ENCODE measurements at regions not wholly inside any gene's neighbourhood (a gene's known extent, or its start where the extent isn't known, plus 50 kb on each side); places are given as distances from the start of the nearest gene placed in this dataset.

DNA sequence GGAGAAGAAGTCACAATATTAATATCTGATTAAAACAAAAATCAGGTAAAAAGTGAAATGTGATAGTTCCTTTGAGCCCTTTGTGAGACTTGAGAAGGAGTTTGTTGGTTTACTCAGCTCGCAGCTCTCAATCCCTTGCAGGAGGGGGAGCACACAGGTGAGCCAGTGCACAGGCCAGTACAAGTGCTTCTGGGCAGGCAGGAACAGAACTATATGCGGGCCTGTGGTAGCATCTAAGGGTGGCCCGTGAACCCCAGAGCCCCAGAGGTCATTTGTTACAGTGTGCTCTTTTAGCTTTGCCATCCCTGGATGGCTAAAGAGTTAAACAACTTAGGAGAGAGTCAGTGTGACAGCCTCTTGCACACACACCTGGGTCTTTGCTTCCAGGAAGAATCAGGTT, 215.3 kb upstream of the EDIL3 start:
- TF ChIP-seq, protein P1, sequence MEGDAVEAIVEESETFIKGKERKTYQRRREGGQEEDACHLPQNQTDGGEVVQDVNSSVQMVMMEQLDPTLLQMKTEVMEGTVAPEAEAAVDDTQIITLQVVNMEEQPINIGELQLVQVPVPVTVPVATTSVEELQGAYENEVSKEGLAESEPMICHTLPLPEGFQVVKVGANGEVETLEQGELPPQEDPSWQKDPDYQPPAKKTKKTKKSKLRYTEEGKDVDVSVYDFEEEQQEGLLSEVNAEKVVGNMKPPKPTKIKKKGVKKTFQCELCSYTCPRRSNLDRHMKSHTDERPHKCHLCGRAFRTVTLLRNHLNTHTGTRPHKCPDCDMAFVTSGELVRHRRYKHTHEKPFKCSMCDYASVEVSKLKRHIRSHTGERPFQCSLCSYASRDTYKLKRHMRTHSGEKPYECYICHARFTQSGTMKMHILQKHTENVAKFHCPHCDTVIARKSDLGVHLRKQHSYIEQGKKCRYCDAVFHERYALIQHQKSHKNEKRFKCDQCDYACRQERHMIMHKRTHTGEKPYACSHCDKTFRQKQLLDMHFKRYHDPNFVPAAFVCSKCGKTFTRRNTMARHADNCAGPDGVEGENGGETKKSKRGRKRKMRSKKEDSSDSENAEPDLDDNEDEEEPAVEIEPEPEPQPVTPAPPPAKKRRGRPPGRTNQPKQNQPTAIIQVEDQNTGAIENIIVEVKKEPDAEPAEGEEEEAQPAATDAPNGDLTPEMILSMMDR (IDR thresholded peaks at IDR 0.05; ENCODE audit: low read depth, low read length, missing control alignments): no peak
- H3K4me3 ChIP-seq (ENCODE audit: low read depth, low read length): no peak overlapping the region
- DNase-seq (ENCODE audit: low read depth): no peak

DNA sequence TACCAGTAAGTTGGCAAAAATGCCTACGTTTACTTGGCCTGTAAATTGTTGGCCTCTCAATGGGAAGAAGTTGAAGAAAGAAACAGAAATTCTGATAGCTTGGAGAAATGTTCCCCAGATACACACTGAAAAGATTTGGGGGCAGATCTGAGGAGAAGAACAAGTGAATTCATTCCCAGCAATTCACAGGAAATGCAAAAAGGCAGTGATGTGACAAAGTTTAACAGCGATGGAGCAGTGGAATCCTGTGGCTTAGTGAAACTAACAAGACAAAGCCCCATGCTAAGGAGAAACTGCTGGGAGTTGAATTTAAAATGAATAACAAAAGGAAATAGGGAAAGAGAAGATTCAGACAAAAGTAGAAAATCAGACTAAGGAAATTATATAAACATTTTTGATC, 213.2 kb upstream of the EDIL3 start:
- TF ChIP-seq, protein P1 (IDR thresholded peaks at IDR 0.05; ENCODE audit: low read depth, low read length, missing control alignments): no peak
- H3K4me3 ChIP-seq (ENCODE audit: low read depth, low read length): no peak overlapping the region
- DNase-seq (ENCODE audit: low read depth): no peak

DNA sequence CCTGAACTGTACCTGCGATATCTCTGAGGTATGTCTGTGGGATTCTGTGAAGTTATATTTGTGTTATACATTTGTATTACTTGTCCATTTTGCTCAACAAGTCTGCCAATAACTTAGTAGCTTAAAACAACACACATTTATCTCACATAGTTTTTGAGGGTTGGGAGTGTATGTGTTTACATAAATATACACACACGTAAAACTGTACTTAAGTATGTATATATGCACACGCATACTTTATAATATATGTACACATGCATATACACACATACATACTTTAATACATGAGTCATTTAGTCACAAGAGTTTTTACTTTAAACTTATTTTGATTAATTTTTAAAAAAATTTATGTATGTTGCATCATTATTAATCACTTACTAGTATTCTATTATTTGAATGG, 205.9 kb upstream of the EDIL3 start:
- no peak overlapping the region for H3K4me3 ChIP-seq (ENCODE audit: low read depth, low read length)
- TF ChIP-seq, protein P1 (IDR thresholded peaks at IDR 0.05; ENCODE audit: low read depth, low read length, missing control alignments): no peak
- DNase-seq (ENCODE audit: low read depth): no peak

DNA sequence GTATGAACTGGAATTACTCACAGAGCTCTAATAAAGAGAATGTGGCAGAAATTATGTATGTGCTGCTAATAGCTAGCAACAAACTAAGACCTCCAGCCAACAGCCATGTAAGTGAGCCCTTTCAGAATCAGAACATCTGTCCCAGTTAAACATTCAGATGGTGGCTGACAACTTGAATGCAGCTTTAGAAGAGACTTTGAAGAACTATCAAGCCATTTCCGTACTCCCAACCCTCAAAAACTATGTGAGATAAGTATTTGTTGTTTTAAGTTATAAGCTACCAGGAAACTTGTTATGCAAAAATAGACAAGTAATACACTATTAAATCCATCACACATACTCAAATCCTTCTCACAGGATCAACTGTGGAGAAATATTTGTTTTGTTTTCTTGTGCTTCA, 205.2 kb upstream of the EDIL3 start:
- TF ChIP-seq, protein P1 (IDR thresholded peaks at IDR 0.05; ENCODE audit: low read depth, low read length, missing control alignments): no peak
- no peak overlapping the region for H3K4me3 ChIP-seq (ENCODE audit: low read depth, low read length)
- DNase-seq (ENCODE audit: low read depth): no peak

DNA sequence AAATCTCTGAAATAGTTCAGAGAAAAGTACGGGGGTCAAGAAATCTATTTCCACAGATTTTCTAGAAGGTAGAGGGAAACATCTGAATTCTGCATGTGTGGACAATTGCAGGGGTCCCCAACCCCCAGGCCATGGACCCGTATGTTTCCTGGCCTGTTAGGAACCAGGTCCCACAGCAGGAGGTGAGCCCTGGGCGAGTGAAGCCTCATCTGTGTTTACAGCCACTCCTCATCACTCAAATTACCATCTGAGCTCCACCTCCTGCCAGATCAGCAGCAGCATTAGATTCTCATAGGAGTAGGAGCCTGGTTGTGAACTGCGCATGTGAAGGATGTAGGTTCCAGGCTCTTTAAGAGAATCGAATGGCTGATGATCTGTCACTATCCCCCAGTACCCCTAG, 200.5 kb upstream of the EDIL3 start:
- TF ChIP-seq, protein P1 (IDR thresholded peaks at IDR 0.05; ENCODE audit: low read depth, low read length, missing control alignments): no peak
- H3K4me3 ChIP-seq (ENCODE audit: low read depth, low read length): no peak overlapping the region
- DNase-seq (ENCODE audit: low read depth): no peak

DNA sequence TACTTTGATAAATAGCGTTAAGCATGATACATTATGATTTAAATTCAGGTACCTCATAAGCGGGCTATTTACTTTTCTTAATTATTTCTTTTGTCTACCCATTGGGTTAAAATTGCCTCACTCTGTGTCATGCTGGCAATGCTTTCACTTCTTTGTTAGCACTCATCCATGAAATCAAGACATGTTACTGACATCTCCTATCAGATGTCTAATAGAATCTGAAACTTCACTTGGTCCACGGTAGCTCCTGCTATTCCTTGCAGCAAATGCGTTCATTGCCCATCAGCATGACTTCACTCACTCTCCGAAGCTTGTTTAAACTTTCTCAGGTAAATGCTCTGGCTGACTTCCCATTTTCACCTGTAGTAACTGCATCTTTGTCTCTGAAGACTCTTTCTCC, 193.5 kb upstream of the EDIL3 start:
- DNase-seq (ENCODE audit: low read depth): no peak
- H3K4me3 ChIP-seq (ENCODE audit: low read depth, low read length): no peak overlapping the region
- TF ChIP-seq, protein P1 (IDR thresholded peaks at IDR 0.05; ENCODE audit: low read depth, low read length, missing control alignments): no peak

DNA sequence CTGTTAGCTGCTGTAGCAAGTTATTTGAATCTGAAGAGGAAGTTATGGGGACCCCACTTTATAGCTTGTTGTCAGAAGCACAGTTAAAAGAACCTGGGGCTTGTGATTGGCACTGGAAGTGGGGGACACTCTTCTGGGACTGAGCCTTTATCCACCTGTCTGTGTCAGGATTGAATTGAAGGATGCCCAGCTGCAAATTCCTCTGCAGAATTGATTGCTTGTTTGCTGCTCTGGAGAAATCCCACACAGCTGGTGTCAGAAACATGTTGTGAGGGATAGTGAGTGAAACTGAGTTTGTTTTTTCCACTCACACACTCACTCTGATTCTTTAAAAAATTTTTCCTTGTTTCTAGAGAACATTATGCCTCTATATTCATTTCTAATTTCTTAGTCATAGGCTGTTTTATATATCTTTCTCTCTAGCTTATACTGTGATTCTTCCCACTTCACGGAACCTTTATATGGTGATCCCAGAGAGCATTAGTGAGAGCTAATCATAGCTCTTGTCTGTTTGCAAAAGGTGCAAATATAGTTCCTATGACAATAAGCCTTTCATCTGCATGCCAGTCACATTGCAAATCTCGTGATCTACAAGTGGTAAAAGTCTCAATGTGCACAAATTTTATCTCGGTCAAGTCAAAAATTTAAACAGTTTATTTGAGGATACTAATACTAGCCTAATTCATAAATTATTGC, 188.5 kb upstream of the EDIL3 start:
- DNase-seq (ENCODE audit: low read depth): no peak
- H3K4me3 ChIP-seq (ENCODE audit: low read depth, low read length): no peak overlapping the region
- TF ChIP-seq, protein P1 (IDR thresholded peaks at IDR 0.05; ENCODE audit: low read depth, low read length, missing control alignments): no peak

All from GM12864 (cell line).